GM20000 (cell line): ENCODE measurements at regions not wholly inside any gene's neighbourhood (a gene's known extent, or its start where the extent isn't known, plus 50 kb on each side); places are given as distances from the start of the nearest gene placed in this dataset.

Source experiments
- DNase-seq: peaks from one replicate; pipeline ENCODE4 v3.0.0; 2012; ENCODE audit warnings: low spot score
- CTCF ChIP-seq: IDR thresholded peaks from 2 replicates; pipeline ENCODE4 v1.5.1; 2012; ENCODE audit warnings: mild to moderate bottlenecking, control low read depth; ENCODE audit errors: extremely low read depth, missing control alignments

GRCh38 chr1:82445827-82446226 is 645.1 kb downstream of the ADGRL2 start:
- no peak for TF ChIP-seq CTCF
- DNase-seq = no peak

GRCh38 chr1:82445132-82445531 is 644.4 kb downstream of the ADGRL2 start:
- DNase-seq = no peak
- no peak for TF ChIP-seq CTCF

DNA sequence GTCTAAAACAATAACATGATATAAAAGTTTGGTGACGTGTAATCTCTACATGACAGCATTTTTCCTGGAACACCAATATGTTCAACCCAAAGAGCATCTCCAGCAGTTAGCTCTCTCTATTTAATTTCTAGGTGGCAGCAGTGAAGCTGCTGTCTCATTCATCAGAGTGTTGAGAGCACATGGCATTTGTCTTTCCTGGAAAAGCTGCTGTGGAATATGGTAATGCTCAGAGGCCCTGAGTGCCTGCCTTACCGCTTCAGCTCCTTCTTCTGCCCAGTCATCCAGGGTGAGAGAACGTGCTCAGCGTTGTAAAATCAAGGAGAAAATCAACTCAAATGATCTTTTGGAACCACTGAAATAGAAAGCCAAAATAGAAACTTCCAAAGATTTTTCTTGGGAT is 640.7 kb downstream of the ADGRL2 start:
- no peak for DNase-seq
- TF ChIP-seq CTCF = no peak

- DNase-seq = no peak
- TF ChIP-seq CTCF = no peak
Measured at GRCh38 chr1:82423174-82423815, 622.6 kb downstream of the ADGRL2 start.

GRCh38 chr1:82421782-82422181 is 621.0 kb downstream of the ADGRL2 start:
- TF ChIP-seq CTCF = no peak
- DNase-seq = no peak

GRCh38 chr1:82420584-82420983 is 619.9 kb downstream of the ADGRL2 start:
- no peak for DNase-seq

DNA sequence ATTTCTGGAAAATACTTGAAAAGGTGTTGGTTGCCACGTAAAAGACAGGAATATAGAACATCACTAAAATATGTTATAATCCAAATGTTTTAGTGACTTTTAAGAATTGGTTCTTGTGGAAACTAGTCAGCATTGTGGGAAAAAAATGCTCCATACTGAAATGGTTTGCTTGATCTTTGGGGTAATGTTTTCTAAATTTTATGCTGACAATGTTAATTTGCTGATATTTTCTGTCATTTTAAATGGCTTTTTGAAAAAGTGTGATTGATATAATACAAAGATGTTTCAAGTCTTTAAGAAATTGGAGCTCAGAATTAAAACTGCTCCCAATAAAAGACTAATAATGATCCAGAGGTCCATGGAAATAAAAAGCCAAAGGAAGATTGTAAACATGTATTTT is 610.9 kb downstream of the ADGRL2 start:
- DNase-seq = no peak
- TF ChIP-seq CTCF = no peak

More at GRCh38 chr1:82420584-82420983, 619.9 kb downstream of the ADGRL2 start:
- no peak for TF ChIP-seq CTCF
